GM23338 (cell line): ENCODE measurements at regions not wholly inside any gene's neighbourhood (a gene's known extent, or its start where the extent isn't known, plus 50 kb on each side); places are given as distances from the start of the nearest gene placed in this dataset.

Experiments
- ATAC-seq: fragments of 200-7000 bp; cut with Tn5 transposase; 3 replicates; pipeline ENCODE4 v1.9.1; 2020
- DNase-seq: peaks from one replicate; pipeline ENCODE4 v3.0.0-alpha.2; 2015; ENCODE audit warnings: low spot score
- H2AFZ ChIP-seq: fragments of 200-600 bp; sonication (generic); 2 replicates; pipeline ENCODE4 v1.8.0; 2016; ENCODE audit warnings: antibody characterized with exemption, mild to moderate bottlenecking, moderate library complexity
- H3F3A ChIP-seq: fragments of 200-600 bp; sonication (generic); replicated peaks from 2 replicates; pipeline ENCODE4 v1.8.0; 2017; ENCODE audit warnings: antibody characterized with exemption, mixed run types, low read depth
- H3K27ac ChIP-seq: fragments of 200-600 bp; sonication (generic); 2 replicates; pipeline ENCODE4 v1.6.1; 2016; ENCODE audit warnings: low read depth
- H3K27me3 ChIP-seq: fragments of 200-600 bp; sonication (generic); 2 replicates; pipeline ENCODE4 v1.8.0; 2016; ENCODE audit warnings: mild to moderate bottlenecking, mixed run types, moderate library complexity; ENCODE audit not compliant: insufficient read depth
- H3K36me3 ChIP-seq: fragments of 200-600 bp; sonication (generic); 2 replicates; pipeline ENCODE4 v1.8.0; 2016; ENCODE audit warnings: mild to moderate bottlenecking; ENCODE audit not compliant: insufficient read depth
- H3K4me1 ChIP-seq: fragments of 200-600 bp; sonication (generic); 2 replicates; pipeline ENCODE4 v1.8.0; 2016; ENCODE audit warnings: mild to moderate bottlenecking, moderate library complexity; ENCODE audit not compliant: insufficient read depth
- H3K4me2 ChIP-seq: fragments of 200-600 bp; sonication (generic); 2 replicates; pipeline ENCODE4 v1.7.1; 2017; ENCODE audit warnings: mixed run types
- H3K4me3 ChIP-seq: fragments of 200-600 bp; sonication (generic); 2 replicates; pipeline ENCODE4 v1.6.1; 2016; ENCODE audit warnings: mixed run types
- H3K79me2 ChIP-seq: fragments of 200-600 bp; sonication (generic); replicated peaks from 2 replicates; pipeline ENCODE4 v1.8.0; 2017; ENCODE audit warnings: mild to moderate bottlenecking; ENCODE audit not compliant: insufficient read depth
- H3K9me2 ChIP-seq: fragments of 200-600 bp; sonication (generic); 2 replicates; pipeline ENCODE4 v1.8.0; 2017; ENCODE audit not compliant: insufficient read depth
- H4K20me1 ChIP-seq: fragments of 200-600 bp; sonication (generic); replicated peaks from 2 replicates; pipeline ENCODE4 v1.8.0; 2017; ENCODE audit warnings: mild to moderate bottlenecking; ENCODE audit not compliant: insufficient read depth
- H3K27ac Mint-ChIP-seq: 2 replicates; pipeline ENCODE4 v1.8.0; 2020; ENCODE audit warnings: inconsistent platforms, mild to moderate bottlenecking, moderate library complexity, mixed read lengths
- H3K27me3 Mint-ChIP-seq: 3 replicates; pipeline ENCODE4 v1.8.0; 2022; ENCODE audit warnings: low read depth, mild to moderate bottlenecking, moderate library complexity, mixed read lengths, inconsistent platforms; ENCODE audit not compliant: insufficient read depth, poor library complexity
- H3K36me3 Mint-ChIP-seq: 3 replicates; pipeline ENCODE4 v1.8.0; 2021; ENCODE audit warnings: low read depth, mild to moderate bottlenecking, inconsistent platforms, moderate library complexity, mixed read lengths
- H3K4me1 Mint-ChIP-seq: 3 replicates; pipeline ENCODE4 v1.8.0; 2020; ENCODE audit warnings: mild to moderate bottlenecking, inconsistent platforms, mixed read lengths
- H3K4me3 Mint-ChIP-seq: 3 replicates; pipeline ENCODE4 v1.8.0; 2021; ENCODE audit warnings: moderate library complexity, mild to moderate bottlenecking, inconsistent platforms, mixed read lengths
- H3K9me3 Mint-ChIP-seq: 3 replicates; pipeline ENCODE4 v1.8.0; 2020; ENCODE audit warnings: moderate library complexity, mild to moderate bottlenecking, inconsistent platforms, mixed read lengths
- EZH2 ChIP-seq: fragments of 200-600 bp; sonication (generic); IDR thresholded peaks from one replicate; pipeline ENCODE4 v1.8.0; 2017; ENCODE audit warnings: antibody characterized with exemption, mild to moderate bottlenecking, low read depth; ENCODE audit not compliant: unreplicated experiment
- EZH2phosphoT487 ChIP-seq: fragments of 200-600 bp; sonication (generic); IDR thresholded peaks from one replicate; pipeline ENCODE4 v1.8.1; 2018; ENCODE audit warnings: antibody characterized with exemption; ENCODE audit not compliant: unreplicated experiment
- JUNB ChIP-seq: IDR thresholded peaks from one replicate; pipeline ENCODE4 v1.6.1; 2016; ENCODE audit warnings: antibody characterized with exemption; ENCODE audit not compliant: unreplicated experiment
- NANOG ChIP-seq: IDR thresholded peaks from 2 replicates; pipeline ENCODE4 v1.6.1; 2016; ENCODE audit warnings: antibody characterized with exemption, borderline replicate concordance
- ZNF114 ChIP-seq: fragments of 250-450 bp; sonication (Bioruptor Pico); IDR thresholded peaks from 2 replicates; pipeline ENCODE4 v1.5.0; 2020; ENCODE audit warnings: mild to moderate bottlenecking, moderate library complexity
- ZNF462 ChIP-seq: fragments of 250-450 bp; sonication (Bioruptor Pico); IDR thresholded peaks from 2 replicates; pipeline ENCODE4 v1.5.0; 2020; ENCODE audit warnings: mild to moderate bottlenecking, moderate library complexity
- TF ChIP-seq, protein P1 (sequence below): IDR thresholded peaks from 2 replicates; pipeline ENCODE4 v1.6.1; 2016; ENCODE audit warnings: antibody characterized with exemption

DNA sequence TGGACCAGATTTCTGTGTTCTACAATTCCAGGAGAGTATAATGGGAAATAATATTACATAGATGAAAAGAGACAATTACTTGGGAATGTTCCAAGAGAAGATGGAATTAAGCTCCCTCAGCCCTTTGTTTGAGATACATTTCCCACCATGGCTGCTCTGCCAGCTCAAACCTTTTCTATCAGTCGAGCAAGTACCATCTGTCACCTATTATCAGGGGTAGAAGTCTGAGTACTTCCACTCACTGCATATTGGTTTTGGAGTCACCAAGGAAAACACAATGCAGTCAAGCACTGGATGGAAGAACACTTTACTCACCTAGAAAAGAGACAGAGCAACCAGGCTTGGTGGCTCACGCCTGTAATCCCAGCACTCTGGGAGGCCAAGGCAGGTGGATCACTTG, 270.4 kb upstream of the FAR2 start:
- Mint-ChIP-seq H3K36me3 (no peaks in the 10 kb centered on the region), H3K27me3 (no peaks in the 10 kb centered on the region), H3K4me3 (no peak overlapping the region), H3K4me1 (peaks cover 4% of the 10 kb centered on the region; the same call in 2 of the 3 replicates), H3K9me3 (no peaks in the 10 kb centered on the region), H3K27ac (no peak overlapping the region)
- no peaks in the 10 kb centered on the region for H4K20me1 ChIP-seq
- no peaks in the 10 kb centered on the region for H3K36me3 ChIP-seq
- no peak overlapping the region for H3K4me3 ChIP-seq
- H3K9me2 ChIP-seq, result peaks cover 4% of the 10 kb centered on the region; the same call in 1 of the 2 replicates
- no peaks in the 10 kb centered on the region; the same call in 1 of the 2 replicates for H3K4me1 ChIP-seq
- no peak for DNase-seq
- no peak overlapping the region for H2AFZ ChIP-seq
- TF ChIP-seq NANOG (no peak), ZNF114 (CRISPR knock-in tag) (no peak)
- H3K27ac ChIP-seq, result no peak overlapping the region
- H3K79me2 ChIP-seq, result no peaks in the 10 kb centered on the region
- ATAC-seq, result no peak
- H3F3A ChIP-seq, result no peaks in the 10 kb centered on the region
- no peak overlapping the region for H3K4me2 ChIP-seq
- no peaks in the 10 kb centered on the region for H3K27me3 ChIP-seq

GRCh38 chr12:28879379-28879778, 269.7 kb upstream of the FAR2 start:
- no peaks in the 10 kb centered on the region for H3K36me3 Mint-ChIP-seq
- Histone ChIP-seq H3K9me2 (peaks cover 4% of the 10 kb centered on the region; the same call in 1 of the 2 replicates), H3F3A (no peaks in the 10 kb centered on the region), H3K4me2 (no peak overlapping the region), H4K20me1 (no peaks in the 10 kb centered on the region), H3K4me1 (no peaks in the 10 kb centered on the region; the same call in 1 of the 2 replicates), H2AFZ (no peak overlapping the region), H3K27ac (no peak overlapping the region), H3K4me3 (no peak overlapping the region), H3K27me3 (no peaks in the 10 kb centered on the region), H3K79me2 (no peaks in the 10 kb centered on the region), H3K36me3 (no peaks in the 10 kb centered on the region)
- H3K9me3 Mint-ChIP-seq, result no peaks in the 10 kb centered on the region
- no peak overlapping the region for H3K4me3 Mint-ChIP-seq
- TF ChIP-seq ZNF114 (CRISPR knock-in tag) (no peak), EZH2 (no peak), NANOG (no peak), JUNB (no peak), EZH2phosphoT487 (no peak), ZNF462 (CRISPR knock-in tag) (no peak)
- TF ChIP-seq, protein P1, sequence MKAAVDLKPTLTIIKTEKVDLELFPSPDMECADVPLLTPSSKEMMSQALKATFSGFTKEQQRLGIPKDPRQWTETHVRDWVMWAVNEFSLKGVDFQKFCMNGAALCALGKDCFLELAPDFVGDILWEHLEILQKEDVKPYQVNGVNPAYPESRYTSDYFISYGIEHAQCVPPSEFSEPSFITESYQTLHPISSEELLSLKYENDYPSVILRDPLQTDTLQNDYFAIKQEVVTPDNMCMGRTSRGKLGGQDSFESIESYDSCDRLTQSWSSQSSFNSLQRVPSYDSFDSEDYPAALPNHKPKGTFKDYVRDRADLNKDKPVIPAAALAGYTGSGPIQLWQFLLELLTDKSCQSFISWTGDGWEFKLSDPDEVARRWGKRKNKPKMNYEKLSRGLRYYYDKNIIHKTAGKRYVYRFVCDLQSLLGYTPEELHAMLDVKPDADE, result no peak
- H3K4me1 Mint-ChIP-seq, result peaks cover 4% of the 10 kb centered on the region; the same call in 2 of the 3 replicates
- ATAC-seq, result no peak
- DNase-seq, result no peak
- no peaks in the 10 kb centered on the region for H3K27me3 Mint-ChIP-seq
- no peak overlapping the region for H3K27ac Mint-ChIP-seq
